Stimulated activated memory B cell treated with anti-CD40 and anti-IgM and Interleukin-4, amounts not matched to agents 10 μg/mL and 1 μg/mL and 100 μg/mL, for 72 hours (primary cell): ENCODE measurements at regions not wholly inside any gene's neighbourhood (a gene's known extent, or its start where the extent isn't known, plus 50 kb on each side); places are given as distances from the start of the nearest gene placed in this dataset.
"Not testable (repeated sequence)": the region's sequence is repeated elsewhere in the genome, so short reads cannot be mapped to it uniquely, and the experiment has no call there.

ENCODE experiments used
- ATAC-seq: fragments of 150-1000 bp; cut with Tn5 transposase; 2 replicates; pipeline ENCODE4 v1.10.0; 2021
- H3K27ac Mint-ChIP-seq: one replicate; pipeline ENCODE4 v1.8.0; 2022; ENCODE audit warnings: mild to moderate bottlenecking, mixed read lengths
- H3K27me3 Mint-ChIP-seq: one replicate; pipeline ENCODE4 v1.8.0; 2022; ENCODE audit warnings: mixed read lengths
- H3K36me3 Mint-ChIP-seq: one replicate; pipeline ENCODE4 v1.8.0; 2022; ENCODE audit warnings: mixed read lengths
- H3K4me1 Mint-ChIP-seq: one replicate; pipeline ENCODE4 v1.8.0; 2022; ENCODE audit warnings: mixed read lengths
- H3K4me3 Mint-ChIP-seq: one replicate; pipeline ENCODE4 v1.8.0; 2022; ENCODE audit warnings: mild to moderate bottlenecking, moderate library complexity, mixed read lengths
- H3K9me3 Mint-ChIP-seq: one replicate; pipeline ENCODE4 v1.8.0; 2022; ENCODE audit warnings: mixed read lengths

GRCh38 chr3:74978684-74979083 lies 364.2 kb upstream of the CNTN3 start:
- no peaks in the 10 kb centered on the region for H3K4me1 Mint-ChIP-seq

GRCh38 chr3:74985028-74985904 lies 370.8 kb upstream of the CNTN3 start:
- not testable (repeated sequence) for H3K36me3 Mint-ChIP-seq, H3K4me1 Mint-ChIP-seq, H3K4me3 Mint-ChIP-seq, H3K27ac Mint-ChIP-seq, ATAC-seq, H3K27me3 Mint-ChIP-seq, H3K9me3 Mint-ChIP-seq

More at GRCh38 chr3:74978684-74979083, 364.2 kb upstream of the CNTN3 start:
- peaks cover 11% of the 10 kb centered on the region for H3K9me3 Mint-ChIP-seq
- H3K36me3 Mint-ChIP-seq = no peaks in the 10 kb centered on the region
- H3K27ac Mint-ChIP-seq = no peak overlapping the region
- no peak for ATAC-seq
- no peak overlapping the region for H3K4me3 Mint-ChIP-seq
- no peaks in the 10 kb centered on the region for H3K27me3 Mint-ChIP-seq

- ATAC-seq = no peak
These were observed 373.6 kb upstream of the CNTN3 start for GRCh38 chr3:74988095-74988494.

GRCh38 chr3:74992898-74993297 lies 378.4 kb upstream of the CNTN3 start:
- H3K27ac Mint-ChIP-seq = no peak overlapping the region

More at GRCh38 chr3:74988095-74988494, 373.6 kb upstream of the CNTN3 start:
- Mint-ChIP-seq H3K27ac (no peak overlapping the region), H3K27me3 (no peaks in the 10 kb centered on the region), H3K9me3 (peaks cover 7% of the 10 kb centered on the region), H3K36me3 (no peaks in the 10 kb centered on the region), H3K4me3 (no peak overlapping the region), H3K4me1 (no peaks in the 10 kb centered on the region)

GRCh38 chr3:75001330-75001729 lies 386.9 kb upstream of the CNTN3 start:
- no peak for ATAC-seq
- Mint-ChIP-seq H3K27me3 (no peaks in the 10 kb centered on the region), H3K4me1 (no peaks in the 10 kb centered on the region), H3K9me3 (peaks cover 6% of the 10 kb centered on the region), H3K36me3 (no peaks in the 10 kb centered on the region), H3K4me3 (no peak overlapping the region), H3K27ac (no peak overlapping the region)

More at GRCh38 chr3:74992898-74993297, 378.4 kb upstream of the CNTN3 start:
- no peak for ATAC-seq
- Mint-ChIP-seq H3K4me1 (no peaks in the 10 kb centered on the region), H3K36me3 (no peaks in the 10 kb centered on the region), H3K27me3 (no peaks in the 10 kb centered on the region), H3K4me3 (no peak overlapping the region), H3K9me3 (peaks cover 5% of the 10 kb centered on the region)

- H3K4me1 Mint-ChIP-seq = no peaks in the 10 kb centered on the region
- no peak for ATAC-seq
- H3K27me3 Mint-ChIP-seq = no peaks in the 10 kb centered on the region
- H3K9me3 Mint-ChIP-seq = peaks cover 5% of the 10 kb centered on the region
- H3K36me3 Mint-ChIP-seq = no peaks in the 10 kb centered on the region
- H3K4me3 Mint-ChIP-seq = no peak overlapping the region
- H3K27ac Mint-ChIP-seq = no peak overlapping the region
These were observed 398.4 kb upstream of the CNTN3 start for GRCh38 chr3:75012791-75013331.

- Mint-ChIP-seq H3K36me3 (no peaks in the 10 kb centered on the region), H3K4me1 (no peaks in the 10 kb centered on the region), H3K27ac (no peak overlapping the region), H3K9me3 (peaks cover 5% of the 10 kb centered on the region), H3K27me3 (no peaks in the 10 kb centered on the region), H3K4me3 (no peak overlapping the region)
- no peak for ATAC-seq
These were observed 399.5 kb upstream of the CNTN3 start for GRCh38 chr3:75014008-75014407.

- H3K4me3 Mint-ChIP-seq = no peak overlapping the region
- no peaks in the 10 kb centered on the region for H3K36me3 Mint-ChIP-seq
- H3K27ac Mint-ChIP-seq = no peak overlapping the region
- ATAC-seq = no peak
- peaks cover 5% of the 10 kb centered on the region for H3K9me3 Mint-ChIP-seq
- no peaks in the 10 kb centered on the region for H3K27me3 Mint-ChIP-seq
- H3K4me1 Mint-ChIP-seq = no peaks in the 10 kb centered on the region
These were observed 400.8 kb upstream of the CNTN3 start for GRCh38 chr3:75015280-75015679.

- no peaks in the 10 kb centered on the region for H3K27me3 Mint-ChIP-seq
- no peaks in the 10 kb centered on the region for H3K4me1 Mint-ChIP-seq
- no peak overlapping the region for H3K4me3 Mint-ChIP-seq
- H3K27ac Mint-ChIP-seq = no peak overlapping the region
- H3K36me3 Mint-ChIP-seq = no peaks in the 10 kb centered on the region
- ATAC-seq = no peak
- peaks cover 10% of the 10 kb centered on the region for H3K9me3 Mint-ChIP-seq
These were observed 420.7 kb upstream of the CNTN3 start for GRCh38 chr3:75035146-75035545.

- H3K4me3 Mint-ChIP-seq = no peak overlapping the region
- H3K9me3 Mint-ChIP-seq = peaks cover 18% of the 10 kb centered on the region
- no peaks in the 10 kb centered on the region for H3K27me3 Mint-ChIP-seq
- no peak overlapping the region for H3K27ac Mint-ChIP-seq
- no peaks in the 10 kb centered on the region for H3K4me1 Mint-ChIP-seq
- no peaks in the 10 kb centered on the region for H3K36me3 Mint-ChIP-seq
- ATAC-seq = no peak
These were observed 428.5 kb upstream of the CNTN3 start for GRCh38 chr3:75042941-75043340.

GRCh38 chr3:75048650-75049049 lies 434.2 kb upstream of the CNTN3 start:
- no peaks in the 10 kb centered on the region for H3K36me3 Mint-ChIP-seq
- no peak for ATAC-seq
- peaks cover 6% of the 10 kb centered on the region for H3K9me3 Mint-ChIP-seq
- no peak overlapping the region for H3K27ac Mint-ChIP-seq
- no peaks in the 10 kb centered on the region for H3K27me3 Mint-ChIP-seq
- H3K4me1 Mint-ChIP-seq = no peaks in the 10 kb centered on the region
- H3K4me3 Mint-ChIP-seq = no peak overlapping the region

- ATAC-seq = no peak
- H3K4me3 Mint-ChIP-seq = no peak overlapping the region
- H3K9me3 Mint-ChIP-seq = peaks cover 6% of the 10 kb centered on the region
- no peaks in the 10 kb centered on the region for H3K4me1 Mint-ChIP-seq
- no peak overlapping the region for H3K27ac Mint-ChIP-seq
- no peaks in the 10 kb centered on the region for H3K27me3 Mint-ChIP-seq
- H3K36me3 Mint-ChIP-seq = no peaks in the 10 kb centered on the region
These were observed 435.1 kb upstream of the CNTN3 start for GRCh38 chr3:75049533-75049932.

- no peak overlapping the region for H3K4me3 Mint-ChIP-seq
- H3K9me3 Mint-ChIP-seq = no peaks in the 10 kb centered on the region
- H3K27me3 Mint-ChIP-seq = no peaks in the 10 kb centered on the region
- ATAC-seq = no peak
- no peaks in the 10 kb centered on the region for H3K4me1 Mint-ChIP-seq
- no peak overlapping the region for H3K27ac Mint-ChIP-seq
- no peaks in the 10 kb centered on the region for H3K36me3 Mint-ChIP-seq
These were observed 444.7 kb upstream of the CNTN3 start for GRCh38 chr3:75059120-75059519.

GRCh38 chr3:75061806-75062205 lies 447.3 kb upstream of the CNTN3 start:
- Mint-ChIP-seq H3K27ac (no peak overlapping the region), H3K36me3 (no peaks in the 10 kb centered on the region), H3K4me3 (no peak overlapping the region), H3K4me1 (no peaks in the 10 kb centered on the region), H3K9me3 (peaks cover 3% of the 10 kb centered on the region), H3K27me3 (no peaks in the 10 kb centered on the region)
- no peak for ATAC-seq

- H3K4me1 Mint-ChIP-seq = no peaks in the 10 kb centered on the region
- peaks cover 7% of the 10 kb centered on the region for H3K9me3 Mint-ChIP-seq
- no peak for ATAC-seq
- no peaks in the 10 kb centered on the region for H3K36me3 Mint-ChIP-seq
- no peak overlapping the region for H3K4me3 Mint-ChIP-seq
- no peaks in the 10 kb centered on the region for H3K27me3 Mint-ChIP-seq
- no peak overlapping the region for H3K27ac Mint-ChIP-seq
These were observed 460.7 kb upstream of the CNTN3 start for GRCh38 chr3:75075158-75075557.

- H3K4me1 Mint-ChIP-seq = no peaks in the 10 kb centered on the region
- H3K27me3 Mint-ChIP-seq = no peaks in the 10 kb centered on the region
- peaks cover 7% of the 10 kb centered on the region for H3K9me3 Mint-ChIP-seq
- H3K36me3 Mint-ChIP-seq = no peaks in the 10 kb centered on the region
- no peak overlapping the region for H3K27ac Mint-ChIP-seq
- H3K4me3 Mint-ChIP-seq = no peak overlapping the region
- ATAC-seq = no peak
These were observed 462.0 kb upstream of the CNTN3 start for GRCh38 chr3:75076481-75076880.
